ENCODE measurements at regions not wholly inside any gene's neighbourhood (a gene's known extent, or its start where the extent isn't known, plus 50 kb on each side); places are given as distances from the start of the nearest gene placed in this dataset.

- H3K27ac ChIP-seq (ENCODE audit: low read depth, low read length, poor library complexity, severe bottlenecking), result no peak overlapping the region
- TF ChIP-seq EZH2phosphoT487 (IDR thresholded peaks at IDR 0.05; ENCODE audit: borderline replicate concordance, low read depth, low read length), result no peak
- TF ChIP-seq CTCF (conservative IDR thresholded peaks at IDR 0.05; ENCODE audit: low read length), result no peak
- H4K20me1 ChIP-seq (ENCODE audit: insufficient read depth, low read length), result no peaks in the 10 kb centered on the region
- no peaks in the 10 kb centered on the region for H3K9me3 ChIP-seq (ENCODE audit: low read length)
- DNase-seq (ENCODE audit: low spot score), result no peak
- H3K4me3 ChIP-seq (ENCODE audit: low read depth, low read length, poor library complexity, severe bottlenecking), result no peak overlapping the region
- intact Hi-C loops (cut with micrococcal nuclease; ENCODE audit: unreplicated experiment), result no loop called here
- BruUV-seq (replicated peaks), result no TSS peak
- no peaks in the 10 kb centered on the region for H3K36me3 ChIP-seq (ENCODE audit: insufficient read depth, low read length)
- ChIA-PET CTCF (ENCODE audit: unreplicated experiment) (no interaction called here), POLR2A (no interaction called here)
- H3K79me2 ChIP-seq (ENCODE audit: insufficient read depth, low read depth, low read length), result no peaks in the 10 kb centered on the region
- H3K4me1 ChIP-seq (ENCODE audit: insufficient read depth, low read length, poor library complexity, severe bottlenecking), result no peaks in the 10 kb centered on the region
- H3K4me2 ChIP-seq (ENCODE audit: low read length), result no peak overlapping the region
- H2AFZ ChIP-seq (ENCODE audit: low read length), result no peak overlapping the region
- H3K9me2 ChIP-seq (ENCODE audit: insufficient read depth, low read length), result no peaks in the 10 kb centered on the region
These were observed 137.1 kb upstream of the TACR1 start for GRCh38 chr2:75336451-75336850.

DNA sequence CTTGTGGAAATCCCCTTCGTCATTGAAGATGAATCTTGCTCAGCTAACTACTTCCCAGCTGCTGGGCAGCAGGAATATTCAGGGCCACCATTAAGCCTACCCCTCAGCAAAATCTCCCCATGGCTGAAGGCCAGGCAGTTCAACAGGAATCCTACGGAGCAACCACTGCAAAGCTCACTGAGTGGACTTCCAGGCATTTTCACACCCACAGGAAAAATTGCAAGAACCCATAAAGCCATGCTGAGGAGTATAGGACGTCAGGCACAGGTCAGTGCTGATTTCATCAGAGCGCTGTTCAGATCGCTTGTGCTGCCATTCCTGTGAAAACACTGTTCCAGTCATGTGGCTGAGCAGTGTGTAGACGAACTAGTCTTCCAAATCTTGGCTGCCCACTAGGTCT is 134.8 kb upstream of the TACR1 start:
- intact Hi-C loops (cut with micrococcal nuclease; ENCODE audit: unreplicated experiment), result no loop called here
- no TSS peak for BruUV-seq (replicated peaks)
- Histone ChIP-seq H3K9me2 (ENCODE audit: insufficient read depth, low read length) (no peaks in the 10 kb centered on the region), H3K36me3 (ENCODE audit: insufficient read depth, low read length) (no peaks in the 10 kb centered on the region), H3K4me2 (ENCODE audit: low read length) (no peak overlapping the region), H2AFZ (ENCODE audit: low read length) (no peak overlapping the region), H3K4me1 (ENCODE audit: insufficient read depth, low read length, poor library complexity, severe bottlenecking) (no peaks in the 10 kb centered on the region), H4K20me1 (ENCODE audit: insufficient read depth, low read length) (no peaks in the 10 kb centered on the region), H3K9me3 (ENCODE audit: low read length) (no peaks in the 10 kb centered on the region), H3K4me3 (ENCODE audit: low read depth, low read length, poor library complexity, severe bottlenecking) (no peak overlapping the region), H3K27ac (ENCODE audit: low read depth, low read length, poor library complexity, severe bottlenecking) (no peak overlapping the region), H3K79me2 (ENCODE audit: insufficient read depth, low read depth, low read length) (no peaks in the 10 kb centered on the region)
- no peak for TF ChIP-seq EZH2phosphoT487 (IDR thresholded peaks at IDR 0.05; ENCODE audit: borderline replicate concordance, low read depth, low read length)
- TF ChIP-seq CTCF (conservative IDR thresholded peaks at IDR 0.05; ENCODE audit: low read length), result no peak
- DNase-seq (ENCODE audit: low spot score), result no peak
- ChIA-PET CTCF (ENCODE audit: unreplicated experiment) (no interaction called here), POLR2A (interaction anchor here (0.9 to 1.2 kb wide), 3 partner anchors 20 to 26 kb away, joined by 3 to 5 read pairs (median 3); no protein-coding TSS in a partner anchor)

DNA sequence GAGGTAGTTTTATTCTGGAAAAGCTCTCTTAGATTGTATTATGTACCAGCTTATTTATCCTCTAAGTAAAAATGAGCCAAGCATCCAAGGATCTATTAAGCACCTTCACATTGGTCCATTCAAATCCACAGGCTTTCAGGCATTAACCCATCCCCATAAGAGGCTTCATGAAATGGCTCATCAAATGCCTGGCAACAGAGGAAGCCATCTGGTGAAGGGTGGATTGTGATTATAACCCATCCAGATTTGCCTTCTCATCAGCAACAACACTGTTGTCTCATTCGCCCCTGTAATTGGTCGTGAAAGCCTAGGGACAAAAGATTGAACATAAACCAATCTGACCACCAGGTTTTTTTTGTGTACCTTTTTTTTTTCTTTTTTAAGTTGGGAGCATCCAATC is 134.3 kb upstream of the TACR1 start:
- ChIA-PET CTCF (ENCODE audit: unreplicated experiment) (no interaction called here), POLR2A (interaction anchor here (0.9 to 1.2 kb wide), 3 partner anchors 20 to 26 kb away, joined by 3 to 5 read pairs (median 3); no protein-coding TSS in a partner anchor)
- Histone ChIP-seq H3K4me1 (ENCODE audit: insufficient read depth, low read length, poor library complexity, severe bottlenecking) (no peaks in the 10 kb centered on the region), H3K9me3 (ENCODE audit: low read length) (no peaks in the 10 kb centered on the region), H3K4me3 (ENCODE audit: low read depth, low read length, poor library complexity, severe bottlenecking) (no peak overlapping the region), H4K20me1 (ENCODE audit: insufficient read depth, low read length) (no peaks in the 10 kb centered on the region), H2AFZ (ENCODE audit: low read length) (no peak overlapping the region), H3K36me3 (ENCODE audit: insufficient read depth, low read length) (no peaks in the 10 kb centered on the region), H3K9me2 (ENCODE audit: insufficient read depth, low read length) (no peaks in the 10 kb centered on the region), H3K27ac (ENCODE audit: low read depth, low read length, poor library complexity, severe bottlenecking) (no peak overlapping the region), H3K79me2 (ENCODE audit: insufficient read depth, low read depth, low read length) (no peaks in the 10 kb centered on the region), H3K4me2 (ENCODE audit: low read length) (no peak overlapping the region)
- intact Hi-C loops (cut with micrococcal nuclease; ENCODE audit: unreplicated experiment), result no loop called here
- TF ChIP-seq CTCF (conservative IDR thresholded peaks at IDR 0.05; ENCODE audit: low read length) (no peak), EZH2phosphoT487 (IDR thresholded peaks at IDR 0.05; ENCODE audit: borderline replicate concordance, low read depth, low read length) (no peak)
- DNase-seq (ENCODE audit: low spot score), result no peak
- no TSS peak for BruUV-seq (replicated peaks)

Data from OCI-LY7 (cell line).